Ishikawa (cell line): ENCODE measurements at regions not wholly inside any gene's neighbourhood (a gene's known extent, or its start where the extent isn't known, plus 50 kb on each side); places are given as distances from the start of the nearest gene placed in this dataset.

Experiments
- EP300 ChIP-seq: IDR thresholded peaks from 2 replicates; pipeline ENCODE4 v1.6.1; 2012; ENCODE audit warnings: borderline replicate concordance
- MAX ChIP-seq: IDR thresholded peaks from 2 replicates; pipeline ENCODE4 v1.6.1; 2012
- NFIC ChIP-seq: IDR thresholded peaks from 2 replicates; pipeline ENCODE4 v1.6.1; 2012
- RAD21 ChIP-seq: IDR thresholded peaks from 2 replicates; pipeline ENCODE4 v1.6.1; 2012; ENCODE audit warnings: low read depth
- REST ChIP-seq: IDR thresholded peaks from 2 replicates; pipeline ENCODE4 v1.6.1; 2012; ENCODE audit warnings: low read depth, mild to moderate bottlenecking
- TCF12 ChIP-seq: IDR thresholded peaks from 2 replicates; pipeline ENCODE4 v1.6.1; 2012; ENCODE audit warnings: low read depth
- YY1 ChIP-seq: IDR thresholded peaks from 2 replicates; pipeline ENCODE4 v1.6.1; 2012; ENCODE audit warnings: low read depth
- ZBTB7A ChIP-seq: IDR thresholded peaks from 2 replicates; pipeline ENCODE4 v1.6.1; 2012; ENCODE audit warnings: low read depth

- TF ChIP-seq MAX (no peak), EP300 (no peak), ZBTB7A (no peak), REST (no peak), YY1 (no peak), TCF12 (no peak), RAD21 (no peak), NFIC (no peak)
These were observed 145.8 kb upstream of the MGAT5 start for GRCh38 chr2:134108113-134108512.
